Epithelial cell of proximal tubule (primary cell): ENCODE measurements at regions not wholly inside any gene's neighbourhood (a gene's known extent, or its start where the extent isn't known, plus 50 kb on each side); places are given as distances from the start of the nearest gene placed in this dataset.

ENCODE experiments used
- DNase-seq: peaks from one replicate; pipeline ENCODE4 v3.0.0-alpha.2; 2011; ENCODE audit warnings: low read depth
- H3K4me3 ChIP-seq: 2 replicates; pipeline ENCODE4 v1.5.1; 2011; ENCODE audit warnings: low read depth, mild to moderate bottlenecking, low read length
- TF ChIP-seq, protein P1 (sequence below): conservative IDR thresholded peaks from 2 replicates; pipeline ENCODE4 v1.5.1; 2012; ENCODE audit warnings: low read depth, mild to moderate bottlenecking, low read length

DNA sequence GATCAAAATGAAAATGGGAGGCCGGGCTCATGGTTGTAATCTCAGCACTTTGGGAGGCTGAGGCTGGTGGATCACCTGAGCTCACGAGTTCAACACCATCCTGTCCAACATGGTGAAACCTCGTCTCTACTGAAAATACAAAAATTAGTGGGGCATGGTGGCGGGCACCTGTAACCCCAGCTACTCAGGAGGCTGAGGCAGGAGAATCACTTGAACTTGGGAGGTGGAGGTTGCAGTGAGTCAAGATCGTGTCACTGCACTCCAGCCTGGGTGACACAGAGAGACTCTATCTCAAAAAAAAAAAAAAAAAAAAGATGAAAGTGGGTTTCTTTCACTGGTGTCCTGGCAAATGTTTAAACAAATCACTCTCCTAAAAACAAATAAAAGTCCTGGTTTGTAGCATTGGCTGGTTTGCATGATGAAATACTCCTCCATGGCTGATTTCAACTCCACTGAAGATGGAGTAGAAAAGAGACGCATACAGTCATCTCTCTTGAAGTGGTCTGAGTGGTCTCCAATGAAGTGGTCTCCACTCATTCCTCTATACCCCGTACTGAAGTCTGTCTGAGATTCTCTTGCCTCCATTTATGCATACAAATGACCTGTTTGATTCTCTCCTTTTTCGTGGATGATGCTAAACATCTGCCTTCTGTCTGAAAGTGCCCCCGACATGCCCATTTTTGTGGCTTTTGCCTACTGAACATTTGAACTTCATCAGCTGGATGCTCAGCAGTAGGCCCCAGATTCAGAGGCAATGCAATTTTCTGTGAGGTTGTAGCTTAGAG is 153.0 kb upstream of the FAM20A start:
- H3K4me3 ChIP-seq = no peak overlapping the region
- no peak for DNase-seq
- TF ChIP-seq, protein P1, sequence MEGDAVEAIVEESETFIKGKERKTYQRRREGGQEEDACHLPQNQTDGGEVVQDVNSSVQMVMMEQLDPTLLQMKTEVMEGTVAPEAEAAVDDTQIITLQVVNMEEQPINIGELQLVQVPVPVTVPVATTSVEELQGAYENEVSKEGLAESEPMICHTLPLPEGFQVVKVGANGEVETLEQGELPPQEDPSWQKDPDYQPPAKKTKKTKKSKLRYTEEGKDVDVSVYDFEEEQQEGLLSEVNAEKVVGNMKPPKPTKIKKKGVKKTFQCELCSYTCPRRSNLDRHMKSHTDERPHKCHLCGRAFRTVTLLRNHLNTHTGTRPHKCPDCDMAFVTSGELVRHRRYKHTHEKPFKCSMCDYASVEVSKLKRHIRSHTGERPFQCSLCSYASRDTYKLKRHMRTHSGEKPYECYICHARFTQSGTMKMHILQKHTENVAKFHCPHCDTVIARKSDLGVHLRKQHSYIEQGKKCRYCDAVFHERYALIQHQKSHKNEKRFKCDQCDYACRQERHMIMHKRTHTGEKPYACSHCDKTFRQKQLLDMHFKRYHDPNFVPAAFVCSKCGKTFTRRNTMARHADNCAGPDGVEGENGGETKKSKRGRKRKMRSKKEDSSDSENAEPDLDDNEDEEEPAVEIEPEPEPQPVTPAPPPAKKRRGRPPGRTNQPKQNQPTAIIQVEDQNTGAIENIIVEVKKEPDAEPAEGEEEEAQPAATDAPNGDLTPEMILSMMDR = no peak

DNA sequence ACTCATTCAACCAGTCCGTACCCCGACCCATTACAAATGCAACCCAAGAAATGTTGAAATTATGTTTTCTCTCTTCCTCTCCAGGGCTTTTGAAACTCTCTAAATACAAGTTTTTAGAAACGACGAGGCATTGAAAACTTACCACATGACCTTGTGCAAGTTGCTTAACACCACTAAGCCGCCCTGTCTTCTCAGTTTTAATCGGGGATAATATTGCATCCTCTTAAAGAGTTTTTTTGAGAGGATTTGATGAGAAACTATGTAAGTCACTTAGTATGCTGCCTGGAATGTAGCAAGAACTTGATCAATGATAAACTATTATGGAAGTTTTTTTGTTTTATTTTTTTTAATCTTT is 149.0 kb upstream of the FAM20A start:
- no peak overlapping the region for H3K4me3 ChIP-seq
- DNase-seq = no peak
- TF ChIP-seq, protein P1 = no peak

DNA sequence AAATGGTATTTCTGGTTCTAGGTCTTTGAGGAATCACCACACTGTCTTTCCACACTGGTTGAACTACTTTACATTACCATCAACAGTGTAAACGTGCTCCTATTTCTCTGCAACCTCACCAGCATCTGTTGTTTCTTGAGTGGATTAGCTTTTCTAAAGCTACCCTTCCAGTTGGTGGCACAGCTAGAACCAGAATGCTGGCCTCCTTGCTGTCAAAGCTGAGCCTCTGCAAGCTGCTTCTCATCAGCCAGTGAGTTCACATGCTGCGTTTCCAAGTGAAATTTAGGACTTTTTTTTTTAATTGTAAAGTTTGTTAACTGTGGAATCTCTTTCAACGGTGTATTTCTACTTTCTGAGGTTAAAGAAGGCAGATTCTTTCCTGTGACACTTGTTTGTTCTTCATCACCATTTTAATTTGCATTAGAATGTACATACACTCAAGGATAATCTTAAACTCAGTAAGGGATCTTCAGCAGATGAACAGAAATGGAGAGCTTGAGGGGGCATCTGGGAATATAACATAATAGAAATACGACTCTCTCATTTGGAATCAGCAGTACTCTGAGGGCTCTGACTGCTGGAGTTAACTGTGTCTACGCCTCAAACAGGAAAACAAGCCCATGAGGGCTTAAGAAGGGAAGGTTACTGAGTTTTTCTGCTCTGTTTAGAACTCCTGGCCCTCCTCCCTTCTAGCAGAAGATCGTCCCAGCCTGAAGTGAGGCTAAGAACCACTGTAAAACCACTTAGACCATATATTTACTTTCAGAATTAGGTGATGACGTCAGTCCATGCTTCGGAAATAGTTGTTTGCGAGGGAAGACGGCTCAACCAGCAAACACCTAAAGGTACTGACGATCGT is 148.4 kb upstream of the FAM20A start:
- no peak for DNase-seq
- TF ChIP-seq, protein P1 = no peak
- no peak overlapping the region for H3K4me3 ChIP-seq

DNA sequence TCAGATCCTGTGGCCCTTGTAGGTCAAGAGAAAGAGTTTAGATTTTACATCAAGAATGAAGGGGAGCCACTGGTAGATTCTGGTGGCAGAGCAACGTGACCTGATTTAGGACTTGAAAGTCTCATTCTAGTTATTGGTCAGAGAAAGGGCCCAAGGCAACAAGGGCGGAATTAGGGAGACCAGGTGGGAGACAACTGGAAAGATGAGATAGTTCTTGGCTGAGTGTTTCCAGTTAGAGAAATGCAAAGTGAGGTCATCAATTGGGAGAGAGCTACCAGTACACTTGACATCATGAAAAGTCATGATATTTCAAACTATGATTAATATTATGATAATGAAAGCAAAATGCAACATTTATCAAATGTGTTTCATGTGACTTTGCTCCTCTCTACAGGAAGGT is 147.2 kb upstream of the FAM20A start:
- no peak for DNase-seq
- TF ChIP-seq, protein P1 = no peak
- H3K4me3 ChIP-seq = no peak overlapping the region

DNA sequence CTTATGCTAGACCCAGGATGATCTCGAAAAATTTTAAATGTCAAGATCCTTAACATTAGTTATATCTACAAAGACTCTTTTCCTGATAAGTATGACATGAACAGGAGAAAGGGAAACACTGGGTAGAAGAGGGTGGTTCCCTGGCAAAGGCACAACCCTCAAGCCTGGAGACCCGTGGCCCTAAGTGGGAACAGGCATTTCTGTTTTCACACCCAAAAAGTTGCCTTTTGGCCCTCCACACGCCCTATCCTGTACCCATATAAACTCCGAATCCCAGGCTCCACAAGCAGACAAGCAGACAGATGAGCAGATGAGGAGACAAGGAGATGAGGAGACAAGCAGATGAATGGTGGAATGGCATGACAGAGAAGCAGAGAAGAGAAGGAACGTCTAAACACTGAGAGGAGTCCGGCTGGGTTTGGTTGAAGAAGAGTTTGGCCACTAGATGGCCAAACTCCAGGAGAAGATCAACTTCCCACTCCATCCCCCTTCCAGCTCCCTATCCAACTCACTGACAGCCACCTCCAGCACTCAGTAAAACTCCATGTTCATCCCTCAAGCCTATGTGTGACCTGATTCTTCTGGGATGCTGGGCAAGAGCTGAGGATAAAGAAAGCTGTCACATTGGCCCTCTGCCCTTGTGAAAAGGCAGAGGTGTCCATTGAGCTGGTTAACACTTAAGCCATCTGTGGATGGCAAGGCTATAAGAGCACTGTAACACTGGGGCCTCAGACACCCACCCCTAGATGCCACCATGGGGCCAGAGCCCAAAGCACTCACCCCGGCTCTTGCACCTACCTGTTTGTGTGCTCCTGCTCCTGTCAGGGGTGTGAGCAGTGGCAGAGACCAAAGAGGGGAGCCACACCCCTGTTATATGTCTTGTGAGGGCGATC is 139.6 kb upstream of the FAM20A start:
- TF ChIP-seq, protein P1 = peak; percentile 34
- no peak overlapping the region for H3K4me3 ChIP-seq
- no peak for DNase-seq

DNA sequence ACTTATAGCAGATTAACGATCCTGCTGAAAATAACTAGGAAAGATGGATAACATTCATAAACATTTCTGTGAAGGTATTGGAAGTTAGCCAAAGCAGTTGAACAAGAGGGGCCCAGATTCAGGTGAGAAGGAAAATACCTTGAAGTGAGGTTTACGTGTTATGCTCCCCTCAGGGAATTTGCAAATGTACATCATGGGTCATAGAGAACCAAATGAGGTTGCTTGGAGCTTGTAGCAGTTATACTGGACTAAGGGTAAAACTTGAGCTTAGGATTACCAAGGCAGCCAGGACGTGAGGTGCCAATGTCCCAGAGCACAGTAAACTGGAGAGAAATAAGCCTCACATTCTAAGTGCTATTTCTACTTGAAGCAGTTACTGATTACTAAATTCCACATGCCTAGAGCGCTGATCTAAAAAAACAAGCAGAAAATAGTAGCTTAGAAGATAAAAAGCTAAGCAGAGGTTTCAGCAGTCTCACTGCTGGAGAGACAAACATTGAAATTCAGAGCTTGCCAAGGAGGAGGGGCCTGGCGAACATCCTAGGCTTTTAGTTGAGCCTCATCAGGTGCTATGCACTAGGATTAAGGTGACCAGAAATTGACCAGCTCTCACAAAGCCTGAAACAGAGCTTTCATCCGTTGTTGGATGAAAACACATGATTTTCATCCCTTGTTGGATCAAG is 136.7 kb upstream of the FAM20A start:
- no peak overlapping the region for H3K4me3 ChIP-seq
- DNase-seq = peak; percentile 37
- TF ChIP-seq, protein P1 = no peak
